ENCODE measurements at regions not wholly inside any gene's neighbourhood (a gene's known extent, or its start where the extent isn't known, plus 50 kb on each side); places are given as distances from the start of the nearest gene placed in this dataset.

GRCh38 chr7:13466874-13467547, 522.5 kb downstream of the ETV1 start:
- TF ChIP-seq RARB (CRISPR knock-in tag; IDR thresholded peaks at IDR 0.05) (no peak), CSDC2 (CRISPR knock-in tag; IDR thresholded peaks at IDR 0.05) (no peak), TCF4 (CRISPR knock-in tag; IDR thresholded peaks at IDR 0.05; ENCODE audit: borderline replicate concordance) (peak; percentile 100), ZNF70 (CRISPR knock-in tag; IDR thresholded peaks at IDR 0.05) (0 out of 2 replicates have a peak, but pooled peaks have one; percentile 48), POU6F1 (CRISPR knock-in tag; IDR thresholded peaks at IDR 0.05; ENCODE audit: borderline replicate concordance, low read depth) (no peak), GLIS3 (CRISPR knock-in tag; IDR thresholded peaks at IDR 0.05) (peak; percentile 79; the same call in 1 of the 2 replicates), PATZ1 (CRISPR knock-in tag; IDR thresholded peaks at IDR 0.05; ENCODE audit: borderline replicate concordance) (no peak), BACH2 (CRISPR knock-in tag; IDR thresholded peaks at IDR 0.05; ENCODE audit: borderline replicate concordance) (peak; percentile 77; the same call in 1 of the 2 replicates), ISL1 (CRISPR knock-in tag; IDR thresholded peaks at IDR 0.05) (0 out of 2 replicates have a peak, but pooled peaks have one; percentile 20), PPARA (CRISPR knock-in tag; IDR thresholded peaks at IDR 0.05; ENCODE audit: borderline replicate concordance) (peak; percentile 72; the same call in 1 of the 2 replicates), ARNTL (CRISPR knock-in tag; IDR thresholded peaks at IDR 0.05; ENCODE audit: borderline replicate concordance, low read depth) (0 out of 2 replicates have a peak, but pooled peaks have one; percentile 28), CSRNP3 (CRISPR knock-in tag; IDR thresholded peaks at IDR 0.05) (peak; percentile 87), TSHZ2 (CRISPR knock-in tag; IDR thresholded peaks at IDR 0.05) (peak; percentile 98), ZNF8 (CRISPR knock-in tag; IDR thresholded peaks at IDR 0.05) (peak; percentile 79), ESRRG (CRISPR knock-in tag; IDR thresholded peaks at IDR 0.05) (0 out of 2 replicates have a peak, but pooled peaks have one; percentile 14)
- ATAC-seq = peak; percentile 82

- ATAC-seq = no peak
- TF ChIP-seq ZNF565 (CRISPR knock-in tag; conservative IDR thresholded peaks at IDR 0.05; ENCODE audit: low read depth) = no peak
- no peak for TF ChIP-seq ZC3H10 (CRISPR knock-in tag; IDR thresholded peaks at IDR 0.05)
- no peak for TF ChIP-seq CREB5 (CRISPR knock-in tag; IDR thresholded peaks at IDR 0.05; ENCODE audit: low read depth)
- no peak for TF ChIP-seq ESRRG (CRISPR knock-in tag; IDR thresholded peaks at IDR 0.05)
- no peak for TF ChIP-seq ARNTL (CRISPR knock-in tag; IDR thresholded peaks at IDR 0.05; ENCODE audit: borderline replicate concordance, low read depth)
- TF ChIP-seq ISL1 (CRISPR knock-in tag; IDR thresholded peaks at IDR 0.05) = no peak
- TF ChIP-seq GLIS3 (CRISPR knock-in tag; IDR thresholded peaks at IDR 0.05) = no peak
- TF ChIP-seq ZNF8 (CRISPR knock-in tag; IDR thresholded peaks at IDR 0.05) = no peak
- no peak for TF ChIP-seq TOX (CRISPR knock-in tag; IDR thresholded peaks at IDR 0.05; ENCODE audit: borderline replicate concordance)
- no peak for TF ChIP-seq RARB (CRISPR knock-in tag; IDR thresholded peaks at IDR 0.05)
- no peak for TF ChIP-seq TSHZ2 (CRISPR knock-in tag; IDR thresholded peaks at IDR 0.05)
These were observed 512.5 kb downstream of the ETV1 start for GRCh38 chr7:13476881-13477444.

Data from SK-N-SH treated with all-trans-retinoic acid at 6 μM for 48 hours (cell line).